ENCODE measurements at regions not wholly inside any gene's neighbourhood (a gene's known extent, or its start where the extent isn't known, plus 50 kb on each side); places are given as distances from the start of the nearest gene placed in this dataset.

GRCh38 chr4:124939908-124940307, 227.4 kb upstream of the ANKRD50 start:
- no CpG with 5 or more reads among the region's 1 CpG for WGBS, 2 donors (ENCODE audit: extremely low coverage in 2 of 2, insufficient read length in 2 of 2, insufficient replicate concordance in 1 of 2)
- H3K9ac ChIP-seq (ENCODE audit: low read depth, low read length, poor library complexity): no peak overlapping the region
- DNase-seq (ENCODE audit: low spot score): no peak
- no peaks in the 10 kb centered on the region for H3K36me3 ChIP-seq (replicated peaks in 1 of 2; ENCODE audit: control insufficient read depth in 2 of 2, insufficient read depth in 2 of 2, low read length in 2 of 2)
- no peak overlapping the region for H3K27ac ChIP-seq (replicated peaks; ENCODE audit: low read length)
- no peak overlapping the region for H2BK12ac ChIP-seq (ENCODE audit: low read length)
- no peak overlapping the region for H2AFZ ChIP-seq (ENCODE audit: low read length)
- no peaks in the 10 kb centered on the region for H3K79me1 ChIP-seq (ENCODE audit: low read depth, low read length)
- no peak overlapping the region for H3K23ac ChIP-seq (ENCODE audit: low read depth, low read length, poor library complexity)
- no peak overlapping the region for H3K18ac ChIP-seq (ENCODE audit: low read length)
- no peak overlapping the region for H2BK15ac ChIP-seq (ENCODE audit: low read length)
- H3K4me1 ChIP-seq (ENCODE audit: control insufficient read depth in 2 of 2, insufficient read depth in 1 of 2, low read depth in 1 of 2, low read length in 2 of 2): peaks cover 1 to 18% of the 10 kb centered on the region in 2 donors
- H3K4me3 ChIP-seq (ENCODE audit: low read length in 2 of 2): no peak overlapping the region
- no peak overlapping the region for H2BK120ac ChIP-seq (ENCODE audit: low read depth, low read length)
- H4K91ac ChIP-seq (ENCODE audit: low read depth, low read length, poor library complexity): no peak overlapping the region
- no peak overlapping the region for H4K8ac ChIP-seq (ENCODE audit: low read depth, low read length)
- H3K27me3 ChIP-seq (ENCODE audit: control insufficient read depth in 3 of 3, insufficient read depth in 3 of 3, low read depth in 1 of 3, low read length in 3 of 3): no peaks in the 10 kb centered on the region
- no peaks in the 10 kb centered on the region for H3K9me3 ChIP-seq (replicated peaks in 1 of 2; ENCODE audit: control insufficient read depth in 2 of 2, insufficient read depth in 1 of 2, low read depth in 1 of 2, low read length in 2 of 2)
- H3K4me2 ChIP-seq (ENCODE audit: insufficient read depth, low read length, poor library complexity, severe bottlenecking): no peak overlapping the region
- no peak overlapping the region for H2BK5ac ChIP-seq (ENCODE audit: low read length)
- H3K14ac ChIP-seq (ENCODE audit: low read length): no peak overlapping the region
- H3K4ac ChIP-seq (ENCODE audit: low read length): no peak overlapping the region
- no peak overlapping the region for H2AK5ac ChIP-seq (ENCODE audit: low read depth, low read length)

- Histone ChIP-seq H2AFZ (ENCODE audit: low read length) (no peak overlapping the region), H3K79me1 (ENCODE audit: low read depth, low read length) (no peaks in the 10 kb centered on the region), H3K9me3 (replicated peaks in 1 of 2; ENCODE audit: control insufficient read depth in 2 of 2, insufficient read depth in 1 of 2, low read depth in 1 of 2, low read length in 2 of 2) (no peaks in the 10 kb centered on the region), H3K4me2 (ENCODE audit: insufficient read depth, low read length, poor library complexity, severe bottlenecking) (no peak overlapping the region), H2BK5ac (ENCODE audit: low read length) (no peak overlapping the region), H2BK120ac (ENCODE audit: low read depth, low read length) (no peak overlapping the region), H3K27me3 (ENCODE audit: control insufficient read depth in 3 of 3, insufficient read depth in 3 of 3, low read depth in 1 of 3, low read length in 3 of 3) (no peaks in the 10 kb centered on the region), H3K27ac (replicated peaks; ENCODE audit: low read length) (no peak overlapping the region), H3K4ac (ENCODE audit: low read length) (no peak overlapping the region), H2BK12ac (ENCODE audit: low read length) (no peak overlapping the region), H3K4me1 (ENCODE audit: control insufficient read depth in 2 of 2, insufficient read depth in 1 of 2, low read depth in 1 of 2, low read length in 2 of 2) (peaks cover 2 to 26% of the 10 kb centered on the region in 2 donors), H3K9ac (ENCODE audit: low read depth, low read length, poor library complexity) (no peak overlapping the region), H3K4me3 (ENCODE audit: low read length in 2 of 2) (no peak overlapping the region), H3K14ac (ENCODE audit: low read length) (no peak overlapping the region), H4K91ac (ENCODE audit: low read depth, low read length, poor library complexity) (no peak overlapping the region), H3K18ac (ENCODE audit: low read length) (no peak overlapping the region), H2AK5ac (ENCODE audit: low read depth, low read length) (no peak overlapping the region), H3K36me3 (replicated peaks in 1 of 2; ENCODE audit: control insufficient read depth in 2 of 2, insufficient read depth in 2 of 2, low read length in 2 of 2) (no peaks in the 10 kb centered on the region), H4K8ac (ENCODE audit: low read depth, low read length) (no peak overlapping the region), H2BK15ac (ENCODE audit: low read length) (no peak overlapping the region), H3K23ac (ENCODE audit: low read depth, low read length, poor library complexity) (no peak overlapping the region)
- no CpG with 5 or more reads among the region's 1 CpG for WGBS, 2 donors (ENCODE audit: extremely low coverage in 2 of 2, insufficient read length in 2 of 2, insufficient replicate concordance in 1 of 2)
- no peak for DNase-seq (ENCODE audit: low spot score)
These were observed 226.3 kb upstream of the ANKRD50 start for GRCh38 chr4:124938836-124939235.

- no peak overlapping the region for H2AFZ ChIP-seq (ENCODE audit: low read length)
- H2AK5ac ChIP-seq (ENCODE audit: low read depth, low read length): no peak overlapping the region
- H2BK15ac ChIP-seq (ENCODE audit: low read length): no peak overlapping the region
- H2BK12ac ChIP-seq (ENCODE audit: low read length): no peak overlapping the region
- no peak overlapping the region for H2BK120ac ChIP-seq (ENCODE audit: low read depth, low read length)
- no peak overlapping the region for H4K8ac ChIP-seq (ENCODE audit: low read depth, low read length)
- no peak overlapping the region for H3K23ac ChIP-seq (ENCODE audit: low read depth, low read length, poor library complexity)
- no peak overlapping the region for H3K9ac ChIP-seq (ENCODE audit: low read depth, low read length, poor library complexity)
- H3K4me2 ChIP-seq (ENCODE audit: insufficient read depth, low read length, poor library complexity, severe bottlenecking): no peak overlapping the region
- no peaks in the 10 kb centered on the region for H3K79me1 ChIP-seq (ENCODE audit: low read depth, low read length)
- no peak overlapping the region for H3K18ac ChIP-seq (ENCODE audit: low read length)
- no peaks in the 10 kb centered on the region for H3K9me3 ChIP-seq (replicated peaks in 1 of 2; ENCODE audit: control insufficient read depth in 2 of 2, insufficient read depth in 1 of 2, low read depth in 1 of 2, low read length in 2 of 2)
- no peak overlapping the region for H3K4ac ChIP-seq (ENCODE audit: low read length)
- no peak for DNase-seq (ENCODE audit: low spot score)
- H3K4me3 ChIP-seq (ENCODE audit: low read length in 2 of 2): no peak overlapping the region
- no peaks in the 10 kb centered on the region for H3K27me3 ChIP-seq (ENCODE audit: control insufficient read depth in 3 of 3, insufficient read depth in 3 of 3, low read depth in 1 of 3, low read length in 3 of 3)
- no CpG with 5 or more reads among the region's 5 CpGs for WGBS, 2 donors (ENCODE audit: extremely low coverage in 2 of 2, insufficient read length in 2 of 2, insufficient replicate concordance in 1 of 2)
- H4K91ac ChIP-seq (ENCODE audit: low read depth, low read length, poor library complexity): no peak overlapping the region
- H2BK5ac ChIP-seq (ENCODE audit: low read length): no peak overlapping the region
- no peak overlapping the region for H3K27ac ChIP-seq (replicated peaks; ENCODE audit: low read length)
- no peak overlapping the region for H3K14ac ChIP-seq (ENCODE audit: low read length)
- peaks cover 2 to 26% of the 10 kb centered on the region in 2 donors for H3K4me1 ChIP-seq (ENCODE audit: control insufficient read depth in 2 of 2, insufficient read depth in 1 of 2, low read depth in 1 of 2, low read length in 2 of 2)
- no peaks in the 10 kb centered on the region for H3K36me3 ChIP-seq (replicated peaks in 1 of 2; ENCODE audit: control insufficient read depth in 2 of 2, insufficient read depth in 2 of 2, low read length in 2 of 2)
These were observed 225.5 kb upstream of the ANKRD50 start for GRCh38 chr4:124937993-124938392.

GRCh38 chr4:124936427-124936826, 223.9 kb upstream of the ANKRD50 start:
- Histone ChIP-seq H3K18ac (ENCODE audit: low read length) (no peak overlapping the region), H3K4me1 (ENCODE audit: control insufficient read depth in 2 of 2, insufficient read depth in 1 of 2, low read depth in 1 of 2, low read length in 2 of 2) (peaks cover 2 to 26% of the 10 kb centered on the region in 2 donors), H3K14ac (ENCODE audit: low read length) (no peak overlapping the region), H3K4me3 (ENCODE audit: low read length in 2 of 2) (no peak overlapping the region), H3K9ac (ENCODE audit: low read depth, low read length, poor library complexity) (no peak overlapping the region), H3K9me3 (replicated peaks in 1 of 2; ENCODE audit: control insufficient read depth in 2 of 2, insufficient read depth in 1 of 2, low read depth in 1 of 2, low read length in 2 of 2) (no peaks in the 10 kb centered on the region), H3K23ac (ENCODE audit: low read depth, low read length, poor library complexity) (no peak overlapping the region), H2BK5ac (ENCODE audit: low read length) (no peak overlapping the region), H2BK120ac (ENCODE audit: low read depth, low read length) (no peak overlapping the region), H2AK5ac (ENCODE audit: low read depth, low read length) (no peak overlapping the region), H3K4ac (ENCODE audit: low read length) (no peak overlapping the region), H4K91ac (ENCODE audit: low read depth, low read length, poor library complexity) (no peak overlapping the region), H2BK12ac (ENCODE audit: low read length) (no peak overlapping the region), H3K79me1 (ENCODE audit: low read depth, low read length) (no peaks in the 10 kb centered on the region), H2BK15ac (ENCODE audit: low read length) (no peak overlapping the region), H3K36me3 (replicated peaks in 1 of 2; ENCODE audit: control insufficient read depth in 2 of 2, insufficient read depth in 2 of 2, low read length in 2 of 2) (no peaks in the 10 kb centered on the region), H3K27me3 (ENCODE audit: control insufficient read depth in 3 of 3, insufficient read depth in 3 of 3, low read depth in 1 of 3, low read length in 3 of 3) (no peaks in the 10 kb centered on the region), H2AFZ (ENCODE audit: low read length) (no peak overlapping the region), H3K27ac (replicated peaks; ENCODE audit: low read length) (no peak overlapping the region), H3K4me2 (ENCODE audit: insufficient read depth, low read length, poor library complexity, severe bottlenecking) (no peak overlapping the region), H4K8ac (ENCODE audit: low read depth, low read length) (no peak overlapping the region)
- no peak for DNase-seq (ENCODE audit: low spot score)
- WGBS, 2 donors (ENCODE audit: extremely low coverage in 2 of 2, insufficient read length in 2 of 2, insufficient replicate concordance in 1 of 2): no CpG with 5 or more reads among the region's 4 CpGs
